ENCODE measurements at regions not wholly inside any gene's neighbourhood (a gene's known extent, or its start where the extent isn't known, plus 50 kb on each side); places are given as distances from the start of the nearest gene placed in this dataset.

DNA sequence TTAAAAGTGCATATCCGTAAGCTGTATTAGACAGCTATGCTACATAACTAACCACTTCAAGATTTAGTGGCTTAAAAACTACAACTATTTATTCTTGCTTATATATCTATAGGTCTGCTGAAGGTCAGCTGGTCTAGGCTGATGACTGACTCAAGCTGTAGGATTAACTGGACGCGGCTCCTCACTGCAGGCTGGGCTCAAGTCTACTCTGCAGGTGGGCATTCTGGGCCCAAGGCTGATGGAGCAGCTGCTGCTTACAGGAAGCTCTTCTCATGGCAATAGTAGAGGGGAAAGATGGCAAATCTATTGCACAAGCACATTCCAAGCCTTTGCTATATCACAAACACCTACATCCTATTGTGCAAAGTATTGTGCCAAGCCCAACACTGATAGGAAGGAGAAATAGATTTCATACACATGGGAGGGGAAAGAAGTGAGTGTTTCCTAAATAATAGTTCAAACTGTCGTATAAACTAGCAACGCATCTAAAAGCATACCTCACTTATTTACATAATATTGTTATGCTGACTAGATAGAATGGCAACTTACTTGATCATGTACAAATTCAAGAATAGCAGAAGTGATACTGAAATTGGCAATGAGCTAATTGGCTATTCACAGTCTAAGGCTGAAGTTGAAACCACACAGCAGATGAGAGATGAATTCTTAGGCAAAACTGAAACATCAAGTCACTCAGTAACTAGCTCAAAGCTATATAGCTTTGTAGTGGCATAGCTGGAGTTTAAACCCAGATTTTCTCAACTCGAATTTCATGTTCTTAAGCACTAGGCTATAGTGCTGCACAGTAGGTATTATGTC is 263.8 kb downstream of the NKX6-1 start (continued):
- TF ChIP-seq EZH2 (IDR thresholded peaks at IDR 0.05; ENCODE audit: borderline replicate concordance, control insufficient read depth, low read depth, low read length) (no peak), IKZF2 (IDR thresholded peaks at IDR 0.05) (peak; percentile 24 to 46; a peak in 1 of 4 replicates), ZNF24 (IDR thresholded peaks at IDR 0.05) (peak; percentile 80), IRF4 (IDR thresholded peaks at IDR 0.05; ENCODE audit: low read depth, low read length) (0 out of 2 replicates have a peak, but pooled peaks have one; percentile 14), MTA2 (IDR thresholded peaks at IDR 0.05; ENCODE audit: low read depth) (peak; percentile 81), MEF2A (IDR thresholded peaks at IDR 0.05; ENCODE audit: insufficient read depth, low read depth, low read length) (peak; percentile 49; the same call in 1 of the 2 replicates), MEF2B (IDR thresholded peaks at IDR 0.05; ENCODE audit: partially characterized antibody, poor library complexity, severe bottlenecking) (peak; percentile 34), GABPA (IDR thresholded peaks at IDR 0.05; ENCODE audit: low read depth) (no peak), RUNX3 (IDR thresholded peaks at IDR 0.05; ENCODE audit: low read length) (peak; percentile 57), BCL11A (IDR thresholded peaks at IDR 0.05; ENCODE audit: low read depth, low read length) (peak; percentile 41; the same call in 1 of the 2 replicates), MXI1 (IDR thresholded peaks at IDR 0.05; ENCODE audit: low read depth, low read length) (no peak)

- Histone ChIP-seq H3K9ac (ENCODE audit: control insufficient read depth, insufficient read depth, low read length) (no peak overlapping the region), H2AFZ (ENCODE audit: control insufficient read depth, low read depth, low read length) (no peak overlapping the region), H3K36me3 (ENCODE audit: control insufficient read depth in 2 of 2, insufficient read depth in 2 of 2, low read length in 1 of 2) (no peaks in the 10 kb centered on the region), H3K9me3 (replicated peaks; ENCODE audit: control insufficient read depth, insufficient read depth, low read length) (peaks cover 3% of the 10 kb centered on the region; the same call in 1 of the 3 replicates), H3K79me2 (ENCODE audit: control insufficient read depth, insufficient read depth, low read length) (no peaks in the 10 kb centered on the region), H3K4me1 (ENCODE audit: control insufficient read depth, insufficient read depth, low read length) (no peaks in the 10 kb centered on the region), H3K27me3 (replicated peaks in 1 of 2; ENCODE audit: control insufficient read depth in 2 of 2, insufficient read depth in 2 of 2, low read length in 1 of 2) (no peaks in the 10 kb centered on the region), H3K4me3 (no peak overlapping the region), H4K20me1 (ENCODE audit: control insufficient read depth, insufficient read depth) (no peaks in the 10 kb centered on the region), H3K4me2 (ENCODE audit: control insufficient read depth, insufficient read depth) (no peak overlapping the region), H3K27ac (ENCODE audit: control insufficient read depth, insufficient read depth) (no peak overlapping the region)
- 26% methylated on average over 7 of the region's 7 CpGs for WGBS (ENCODE audit: insufficient coverage, insufficient replicate concordance, low lambda C conversion rate, missing lambda C conversion rate)
- FAIRE-seq (no peak), DNase-seq (ENCODE audit: low read depth, low spot score) (no peak), ATAC-seq (no peak)
- SMC1A ChIA-PET (ENCODE audit: uncharacterized antibody, unreplicated experiment), result no interaction called here
- RAD21 ChIA-PET (ENCODE audit: unreplicated experiment), result no interaction called here
- CTCF ChIA-PET, result interaction anchor here (0.7 kb wide), 1 partner anchor 246 kb away, joined by 3 read pairs; no protein-coding TSS in a partner anchor
- intact Hi-C loops (cut with micrococcal nuclease; ENCODE audit: unreplicated experiment) (no loop called here), in situ Hi-C loops (cut with MboI) (no loop called here)
- BruUV-seq (replicated peaks), result no TSS peak
- POLR2A ChIA-PET, result no interaction called here
- no peak for TF ChIP-seq JUND (IDR thresholded peaks at IDR 0.05; ENCODE audit: low read depth, low read length)
- no peak for TF ChIP-seq CHD2 (IDR thresholded peaks at IDR 0.05; ENCODE audit: borderline replicate concordance, low read depth, low read length)
- no peak for TF ChIP-seq ATF3 (IDR thresholded peaks at IDR 0.05; ENCODE audit: borderline replicate concordance, extremely low read depth, low read depth, low read length)
- TF ChIP-seq, protein P1, sequence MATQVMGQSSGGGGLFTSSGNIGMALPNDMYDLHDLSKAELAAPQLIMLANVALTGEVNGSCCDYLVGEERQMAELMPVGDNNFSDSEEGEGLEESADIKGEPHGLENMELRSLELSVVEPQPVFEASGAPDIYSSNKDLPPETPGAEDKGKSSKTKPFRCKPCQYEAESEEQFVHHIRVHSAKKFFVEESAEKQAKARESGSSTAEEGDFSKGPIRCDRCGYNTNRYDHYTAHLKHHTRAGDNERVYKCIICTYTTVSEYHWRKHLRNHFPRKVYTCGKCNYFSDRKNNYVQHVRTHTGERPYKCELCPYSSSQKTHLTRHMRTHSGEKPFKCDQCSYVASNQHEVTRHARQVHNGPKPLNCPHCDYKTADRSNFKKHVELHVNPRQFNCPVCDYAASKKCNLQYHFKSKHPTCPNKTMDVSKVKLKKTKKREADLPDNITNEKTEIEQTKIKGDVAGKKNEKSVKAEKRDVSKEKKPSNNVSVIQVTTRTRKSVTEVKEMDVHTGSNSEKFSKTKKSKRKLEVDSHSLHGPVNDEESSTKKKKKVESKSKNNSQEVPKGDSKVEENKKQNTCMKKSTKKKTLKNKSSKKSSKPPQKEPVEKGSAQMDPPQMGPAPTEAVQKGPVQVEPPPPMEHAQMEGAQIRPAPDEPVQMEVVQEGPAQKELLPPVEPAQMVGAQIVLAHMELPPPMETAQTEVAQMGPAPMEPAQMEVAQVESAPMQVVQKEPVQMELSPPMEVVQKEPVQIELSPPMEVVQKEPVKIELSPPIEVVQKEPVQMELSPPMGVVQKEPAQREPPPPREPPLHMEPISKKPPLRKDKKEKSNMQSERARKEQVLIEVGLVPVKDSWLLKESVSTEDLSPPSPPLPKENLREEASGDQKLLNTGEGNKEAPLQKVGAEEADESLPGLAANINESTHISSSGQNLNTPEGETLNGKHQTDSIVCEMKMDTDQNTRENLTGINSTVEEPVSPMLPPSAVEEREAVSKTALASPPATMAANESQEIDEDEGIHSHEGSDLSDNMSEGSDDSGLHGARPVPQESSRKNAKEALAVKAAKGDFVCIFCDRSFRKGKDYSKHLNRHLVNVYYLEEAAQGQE (IDR thresholded peaks at IDR 0.05; ENCODE audit: low read depth, low read length), result no peak
Observed at GRCh38 chr4:84232309-84233095, 266.6 kb downstream of the NKX6-1 start.
